ENCODE measurements at regions not wholly inside any gene's neighbourhood (a gene's known extent, or its start where the extent isn't known, plus 50 kb on each side); places are given as distances from the start of the nearest gene placed in this dataset.

- no peak for DNase-seq
Observed at GRCh38 chr4:11609751-11610150, 181.1 kb upstream of the HS3ST1 start.

- no peak for DNase-seq
Observed at GRCh38 chr4:11608992-11609391, 180.3 kb upstream of the HS3ST1 start.

- no peak for DNase-seq
Observed at GRCh38 chr4:11606078-11606477, 177.4 kb upstream of the HS3ST1 start.

GRCh38 chr4:11605597-11605996 lies 176.9 kb upstream of the HS3ST1 start:
- no peak for DNase-seq

- DNase-seq: no peak
Observed at GRCh38 chr4:11604821-11605220, 176.1 kb upstream of the HS3ST1 start.

- DNase-seq: no peak
Observed at GRCh38 chr4:11603591-11604194, 175.0 kb upstream of the HS3ST1 start.

- DNase-seq: no peak
Observed at GRCh38 chr4:11602606-11603340, 174.1 kb upstream of the HS3ST1 start.

GRCh38 chr4:11599064-11599463 lies 170.4 kb upstream of the HS3ST1 start:
- DNase-seq: no peak

- no peak for DNase-seq
Observed at GRCh38 chr4:11598591-11598990, 169.9 kb upstream of the HS3ST1 start.

- no peak for DNase-seq
Observed at GRCh38 chr4:11597506-11597905, 168.8 kb upstream of the HS3ST1 start.

GRCh38 chr4:11596989-11597388 lies 168.3 kb upstream of the HS3ST1 start:
- no peak for DNase-seq

GRCh38 chr4:11593576-11594116 lies 165.0 kb upstream of the HS3ST1 start:
- no peak for DNase-seq

GRCh38 chr4:11592276-11592675 lies 163.6 kb upstream of the HS3ST1 start:
- no peak for DNase-seq

GRCh38 chr4:11590132-11590531 lies 161.4 kb upstream of the HS3ST1 start:
- no peak for DNase-seq

GRCh38 chr4:11589676-11590075 lies 161.0 kb upstream of the HS3ST1 start:
- DNase-seq: no peak

- no peak for DNase-seq
Observed at GRCh38 chr4:11587797-11588196, 159.1 kb upstream of the HS3ST1 start.

GRCh38 chr4:11585506-11585905 lies 156.8 kb upstream of the HS3ST1 start:
- no peak for DNase-seq

GRCh38 chr4:11568511-11568910 lies 139.8 kb upstream of the HS3ST1 start:
- no peak for DNase-seq

- no peak for DNase-seq
Observed at GRCh38 chr4:11566444-11567022, 137.8 kb upstream of the HS3ST1 start.

- no peak for DNase-seq
Observed at GRCh38 chr4:11565899-11566298, 137.2 kb upstream of the HS3ST1 start.

GRCh38 chr4:11565213-11565612 lies 136.5 kb upstream of the HS3ST1 start:
- DNase-seq: no peak

GRCh38 chr4:11564021-11564420 lies 135.3 kb upstream of the HS3ST1 start:
- no peak for DNase-seq

- DNase-seq: no peak
Observed at GRCh38 chr4:11549525-11549924, 120.8 kb upstream of the HS3ST1 start.

- DNase-seq: no peak
Observed at GRCh38 chr4:11548597-11549082, 119.9 kb upstream of the HS3ST1 start.
